ENCODE measurements at regions not wholly inside any gene's neighbourhood (a gene's known extent, or its start where the extent isn't known, plus 50 kb on each side); places are given as distances from the start of the nearest gene placed in this dataset.
"Not testable (repeated sequence)": the region's sequence is repeated elsewhere in the genome, so short reads cannot be mapped to it uniquely, and the experiment has no call there.

- no peak for DNase-seq (ENCODE audit: low read depth)
These were observed 102.9 kb upstream of the ARMC3 start for GRCh38 chr10:22824984-22825383.

GRCh38 chr10:22824520-22824919 is 103.3 kb upstream of the ARMC3 start:
- DNase-seq (ENCODE audit: low read depth), result no peak

DNA sequence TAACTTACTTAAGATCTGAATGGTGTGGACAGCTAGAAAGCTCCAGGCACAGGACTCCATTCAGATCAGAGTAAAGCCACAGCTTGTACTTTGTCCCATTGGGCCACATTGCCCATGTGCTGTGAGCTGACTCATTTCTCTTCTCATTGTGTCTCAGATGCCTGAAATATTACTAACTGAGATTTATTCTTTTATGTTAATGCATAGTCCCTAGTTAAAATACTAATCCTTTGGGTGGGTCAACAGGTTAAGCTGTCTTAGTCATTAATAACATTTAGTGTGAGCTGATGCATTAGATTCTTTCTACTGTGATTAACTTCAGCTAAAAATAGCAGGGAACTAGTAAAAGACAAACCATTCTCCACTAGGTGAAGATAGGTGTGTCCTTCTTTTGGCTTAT is 104.7 kb upstream of the ARMC3 start:
- peak; percentile 45 for DNase-seq (ENCODE audit: low read depth)

DNA sequence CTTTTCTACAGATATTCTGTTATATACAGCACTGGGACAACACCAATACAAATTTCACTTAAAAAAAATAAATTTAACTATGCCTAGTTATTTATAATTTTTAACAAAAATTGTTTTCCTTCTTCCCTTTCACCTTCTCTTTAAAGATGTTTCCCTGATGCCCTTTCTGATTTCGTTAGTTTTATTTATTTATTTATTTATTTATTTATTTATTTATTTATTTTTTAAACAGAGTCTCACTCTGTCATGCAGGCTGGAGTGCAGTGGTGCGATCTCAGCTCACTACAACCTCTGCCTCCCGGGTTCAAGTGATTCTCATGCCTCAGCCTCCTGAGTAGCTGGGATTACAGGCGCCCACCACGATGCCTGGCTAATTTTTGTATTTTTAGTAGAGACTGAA is 105.9 kb upstream of the ARMC3 start:
- not testable (repeated sequence) for DNase-seq (ENCODE audit: low read depth)

GRCh38 chr10:22821501-22821900 is 106.4 kb upstream of the ARMC3 start:
- peak; percentile 73 for DNase-seq (ENCODE audit: low read depth)

DNA sequence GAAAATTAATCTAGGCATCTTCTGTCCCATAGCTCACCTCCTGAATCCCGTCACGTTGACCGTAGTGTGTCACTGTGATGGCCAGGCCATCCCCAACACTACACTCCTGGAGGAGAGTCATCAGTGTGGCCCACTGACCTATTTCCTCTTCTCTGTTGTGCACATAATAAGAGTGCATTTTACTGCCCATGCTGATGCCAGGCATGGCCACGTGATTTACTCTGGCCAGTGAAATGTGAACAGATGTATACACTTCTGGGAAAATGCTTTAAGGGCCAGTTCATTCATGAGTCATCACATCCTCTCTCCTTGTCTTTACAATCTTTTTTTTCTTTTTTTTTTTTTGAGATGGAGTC is 101.9 kb upstream of the PIP4K2A start:
- peak; percentile 76 for DNase-seq (ENCODE audit: low read depth)

GRCh38 chr10:22810643-22811465 is 96.5 kb upstream of the PIP4K2A start:
- no peak for DNase-seq (ENCODE audit: low read depth)

DNA sequence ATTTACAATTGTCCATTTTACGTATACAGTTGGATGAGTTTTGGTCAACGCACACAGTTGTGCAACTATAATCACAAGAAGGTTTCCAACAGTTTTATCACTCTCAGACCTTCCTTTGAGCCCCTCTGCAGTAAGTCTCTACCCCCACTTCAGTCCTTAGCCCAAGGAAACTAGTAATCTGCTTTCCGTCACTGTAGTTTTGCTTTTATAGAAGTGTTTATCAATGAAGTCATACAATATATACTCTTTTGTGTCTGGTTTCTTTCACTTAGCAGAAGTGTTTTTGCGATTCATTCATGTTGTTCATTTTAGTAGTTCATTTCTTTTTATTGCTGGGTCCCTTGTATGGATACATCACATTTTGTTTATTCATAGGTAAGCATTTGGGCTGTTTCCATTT is 92.9 kb upstream of the PIP4K2A start:
- DNase-seq (ENCODE audit: low read depth), result no peak

GRCh38 chr10:22805304-22805703 is 90.9 kb upstream of the PIP4K2A start:
- peak; percentile 77 for DNase-seq (ENCODE audit: low read depth)

- peak; percentile 75 for DNase-seq (ENCODE audit: low read depth)
These were observed 89.0 kb upstream of the PIP4K2A start for GRCh38 chr10:22803261-22803885.

DNA sequence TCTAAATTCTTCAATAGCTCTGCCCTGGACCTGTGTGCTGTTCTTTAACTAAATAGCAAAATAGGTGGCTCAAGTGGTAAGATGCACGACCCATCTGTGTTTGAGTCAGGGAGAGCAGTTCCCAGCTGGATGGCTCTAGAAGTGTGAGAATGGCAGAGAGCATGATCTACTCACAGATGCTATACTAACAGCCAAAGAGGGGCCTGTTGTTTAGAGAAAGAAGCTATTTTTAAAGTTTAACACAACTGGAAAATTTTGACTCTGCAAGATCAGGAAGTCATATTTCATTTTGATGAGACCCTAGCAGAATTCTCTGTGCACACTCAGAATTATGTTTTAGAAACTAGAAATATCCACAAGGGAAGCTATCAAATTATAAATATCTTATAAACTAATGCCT is 87.4 kb upstream of the PIP4K2A start:
- DNase-seq (ENCODE audit: low read depth), result no peak

DNA sequence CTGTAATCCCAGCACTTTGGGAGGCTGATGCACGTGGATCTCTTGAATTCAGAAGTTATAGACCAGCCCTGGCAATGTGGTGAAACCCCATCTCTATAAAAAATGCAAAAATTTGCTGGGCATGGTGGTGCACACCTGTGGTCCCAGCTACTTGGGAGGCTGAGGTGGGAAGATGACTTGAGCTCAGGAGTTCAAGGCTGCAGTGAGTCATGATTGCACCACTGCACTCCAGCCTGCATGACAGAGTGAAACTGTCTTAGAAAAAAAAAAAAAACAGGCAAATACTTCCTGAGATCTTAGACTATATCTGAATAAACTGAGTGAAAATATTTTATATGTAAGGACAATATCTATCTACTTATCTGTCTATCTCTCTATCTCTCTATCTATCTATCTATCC is 83.4 kb upstream of the PIP4K2A start:
- not testable (repeated sequence) for DNase-seq (ENCODE audit: low read depth)

GRCh38 chr10:22795546-22795945 is 81.2 kb upstream of the PIP4K2A start:
- DNase-seq (ENCODE audit: low read depth), result no peak

GRCh38 chr10:22792161-22792560 is 77.8 kb upstream of the PIP4K2A start:
- no peak for DNase-seq (ENCODE audit: low read depth)

DNA sequence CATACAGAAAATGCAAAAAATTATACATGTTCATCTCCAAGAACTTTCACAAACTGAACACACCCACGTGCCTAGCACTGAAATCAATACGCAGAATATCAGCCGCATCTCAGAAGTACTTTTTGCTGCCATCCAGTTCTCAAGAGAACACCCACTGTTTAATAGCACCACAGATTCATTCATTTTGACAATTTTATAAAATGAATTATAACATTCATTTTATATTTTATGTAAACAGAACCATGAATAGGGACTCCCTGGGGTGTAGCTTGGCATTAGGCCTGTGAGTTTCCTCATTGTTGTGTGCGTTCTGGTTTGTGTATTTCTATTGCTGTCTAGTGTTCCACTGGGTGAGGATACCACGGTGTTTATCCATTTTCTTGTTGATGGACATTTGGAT is 77.3 kb upstream of the PIP4K2A start:
- DNase-seq (ENCODE audit: low read depth), result no peak

GRCh38 chr10:22784668-22785067 is 70.3 kb upstream of the PIP4K2A start:
- DNase-seq (ENCODE audit: low read depth), result no peak

DNA sequence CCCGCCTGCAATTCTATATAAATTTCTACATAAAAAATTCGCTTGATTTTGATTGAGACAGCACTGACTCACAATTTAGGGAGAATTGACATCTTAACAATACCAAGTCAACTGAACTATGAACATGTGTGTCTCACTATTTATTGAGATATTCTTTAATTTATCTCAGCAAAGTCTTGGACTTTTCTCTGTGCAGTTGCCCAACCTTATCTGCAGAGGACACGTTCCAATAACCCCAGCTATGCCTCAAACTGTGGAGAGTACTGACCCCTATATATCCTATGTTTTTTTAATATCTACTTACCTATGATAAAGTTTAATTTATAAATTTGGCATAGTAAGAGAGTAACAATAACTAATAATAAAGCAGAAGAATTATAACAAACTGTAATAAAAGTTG is 69.4 kb upstream of the PIP4K2A start:
- DNase-seq (ENCODE audit: low read depth), result no peak

- DNase-seq (ENCODE audit: low read depth), result peak; percentile 55
These were observed 66.1 kb upstream of the PIP4K2A start for GRCh38 chr10:22780474-22780885.

- no peak for DNase-seq (ENCODE audit: low read depth)
These were observed 65.1 kb upstream of the PIP4K2A start for GRCh38 chr10:22779331-22780019.

DNA sequence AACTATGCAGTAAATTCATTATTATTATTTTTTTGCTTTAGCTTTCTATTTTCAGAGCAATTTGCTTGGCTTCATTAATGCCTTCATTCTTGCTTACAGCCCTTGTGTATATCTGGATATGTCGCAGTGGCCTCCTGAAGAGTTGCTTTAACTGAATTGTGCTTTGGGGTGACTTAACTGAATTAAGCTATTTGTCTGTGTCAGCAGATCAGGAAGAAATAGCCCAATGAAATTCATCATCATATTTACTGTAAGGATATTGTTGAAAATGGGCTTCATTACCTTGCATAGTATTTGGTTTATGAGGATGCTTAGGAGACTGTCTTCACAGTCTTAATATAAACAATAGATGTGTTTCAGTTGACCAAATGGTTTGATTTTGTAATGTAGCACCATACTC is 59.7 kb upstream of the PIP4K2A start:
- DNase-seq (ENCODE audit: low read depth), result no peak

GRCh38 chr10:22771631-22772030 is 57.3 kb upstream of the PIP4K2A start:
- DNase-seq (ENCODE audit: low read depth), result not testable (repeated sequence)

DNA sequence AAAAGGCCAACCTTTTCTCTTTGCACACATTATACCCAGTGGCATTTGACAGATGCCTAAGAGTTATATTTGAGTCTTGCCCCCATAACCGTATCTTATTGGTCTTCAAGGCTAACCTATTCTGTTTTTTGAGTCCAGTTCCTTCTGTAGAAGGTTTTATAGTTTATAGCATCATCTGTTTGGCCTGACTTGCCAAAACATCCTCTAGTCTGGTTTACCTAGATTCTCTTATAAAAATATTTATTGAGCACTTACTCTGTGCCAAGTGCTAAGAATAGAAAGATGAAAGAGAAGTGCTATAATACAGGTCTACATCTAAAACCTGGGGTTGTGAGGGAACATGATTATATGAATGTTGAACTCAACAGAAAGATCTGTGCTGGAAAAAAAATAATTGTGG is 55.9 kb upstream of the PIP4K2A start:
- DNase-seq (ENCODE audit: low read depth), result no peak

- no peak for DNase-seq (ENCODE audit: low read depth)
These were observed 53.5 kb upstream of the PIP4K2A start for GRCh38 chr10:22767859-22768258.
